ENCODE measurements at regions not wholly inside any gene's neighbourhood (a gene's known extent, or its start where the extent isn't known, plus 50 kb on each side); places are given as distances from the start of the nearest gene placed in this dataset.
"Not testable (repeated sequence)": the region's sequence is repeated elsewhere in the genome, so short reads cannot be mapped to it uniquely, and the experiment has no call there.

DNA sequence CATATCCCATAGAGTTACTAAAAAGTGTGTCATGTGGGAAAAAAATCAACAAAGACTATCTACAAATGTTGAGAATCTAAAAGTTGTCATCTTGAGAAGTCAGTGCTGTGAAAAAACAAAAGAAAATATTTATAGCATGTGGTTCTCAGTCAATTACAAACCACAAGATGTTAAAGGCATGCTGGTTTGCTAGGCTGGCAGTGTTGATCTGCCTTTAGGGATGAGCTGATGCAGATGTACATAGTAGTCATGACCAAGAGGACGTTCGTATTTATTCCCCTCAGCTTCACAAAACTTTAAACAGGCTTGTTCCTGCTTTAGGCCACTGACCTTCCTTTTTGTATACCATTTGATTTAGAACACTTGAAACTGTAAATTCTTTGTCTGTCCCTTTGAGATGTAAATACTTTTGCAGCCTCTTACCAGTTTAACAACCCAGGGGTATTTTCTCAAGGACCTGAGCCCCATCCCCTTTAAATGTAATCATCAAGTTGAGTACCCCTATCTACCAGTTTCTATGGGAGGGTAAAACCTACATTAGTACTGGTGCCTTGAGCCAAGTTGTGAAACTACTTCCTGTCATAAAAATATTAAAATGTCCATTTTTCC is 446.6 kb downstream of the KCNJ18 start:
- no peak for DNase-seq

DNA sequence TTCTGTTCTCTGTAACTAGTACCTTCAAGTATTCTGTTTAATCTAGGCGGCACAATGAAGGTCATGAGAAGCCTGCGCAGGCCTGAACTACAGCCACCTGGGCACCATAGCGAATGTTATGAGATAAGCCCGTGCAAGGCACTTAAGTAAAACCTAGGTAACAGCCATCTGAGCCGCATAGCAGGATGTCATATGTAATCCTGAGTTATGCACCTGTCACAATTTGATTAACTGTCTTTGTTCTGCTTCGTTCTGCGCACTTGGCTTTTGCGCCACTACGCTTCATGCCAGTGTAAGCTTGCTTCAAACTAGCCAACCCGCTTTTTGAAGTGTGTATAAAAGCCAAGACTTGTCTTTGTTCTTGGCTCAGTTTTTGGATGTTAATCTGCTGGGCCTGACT is 449.8 kb downstream of the KCNJ18 start:
- no peak for DNase-seq

- DNase-seq: no peak
Measured at GRCh38 chr17:22145605-22146178, 453.4 kb downstream of the KCNJ18 start.

DNA sequence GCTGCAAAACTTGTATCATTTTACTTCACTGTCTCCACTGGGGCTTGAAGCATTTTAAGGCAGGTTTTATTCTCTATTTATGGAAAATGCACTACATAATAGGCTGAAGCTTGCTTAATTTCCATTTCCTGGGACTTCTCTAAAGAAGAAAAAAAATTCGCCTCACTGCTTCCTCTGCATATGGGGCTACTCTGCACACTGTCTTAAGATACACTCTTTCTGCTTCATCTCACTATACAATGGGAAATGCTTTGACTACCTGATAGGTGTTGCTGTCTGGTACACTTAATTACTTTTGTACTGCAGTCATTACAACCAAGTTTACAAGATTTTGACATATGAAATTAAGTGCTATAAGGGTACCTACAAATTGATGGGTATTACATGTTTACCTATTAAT is 466.0 kb downstream of the KCNJ18 start:
- no peak for DNase-seq

- no peak for DNase-seq
Measured at GRCh38 chr17:22161376-22161775, 469.1 kb downstream of the KCNJ18 start.

GRCh38 chr17:22171631-22172030 is 479.3 kb downstream of the KCNJ18 start:
- DNase-seq: no peak

- DNase-seq: no peak
Measured at GRCh38 chr17:22193113-22193512, 500.8 kb downstream of the KCNJ18 start.

DNA sequence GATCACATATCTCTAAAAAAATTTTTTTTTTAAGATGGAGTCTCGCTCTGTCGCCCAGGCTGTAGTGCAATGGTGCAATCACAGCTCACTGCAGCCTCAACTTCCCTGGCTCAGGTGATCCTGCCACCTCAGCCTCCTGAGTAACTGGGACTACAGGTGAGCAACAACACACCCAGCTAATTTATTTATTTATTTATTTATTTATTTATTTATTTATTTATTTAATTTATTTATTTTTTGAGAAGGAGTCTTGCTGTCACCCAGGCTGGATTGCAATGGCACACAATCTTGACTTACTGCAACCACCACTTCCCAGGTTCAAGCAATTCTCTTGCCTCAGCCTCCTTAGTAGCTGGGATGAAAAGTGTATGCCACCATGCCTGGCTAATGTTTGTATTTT is 507.9 kb downstream of the KCNJ18 start:
- DNase-seq: not testable (repeated sequence)

DNA sequence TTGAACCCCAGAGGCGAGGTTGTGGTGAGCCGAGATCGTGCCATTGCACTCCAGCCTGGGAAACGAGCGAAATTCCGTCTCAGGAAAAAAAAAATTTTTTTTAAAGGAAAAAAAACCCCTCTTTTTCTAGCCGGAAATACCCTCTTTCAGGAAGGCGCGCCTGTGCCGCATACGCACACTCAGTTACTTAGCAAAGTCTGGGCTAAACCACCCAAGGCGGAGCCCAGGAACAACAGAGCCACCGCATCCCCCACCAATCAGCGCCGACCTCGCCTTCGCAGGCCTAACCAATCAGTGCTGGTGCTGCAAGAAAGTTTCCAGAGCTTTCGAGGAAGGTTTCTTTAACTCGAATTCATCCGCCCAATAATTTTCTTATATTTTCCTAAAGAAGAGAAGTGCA is 510.4 kb downstream of the KCNJ18 start:
- no peak for DNase-seq

DNA sequence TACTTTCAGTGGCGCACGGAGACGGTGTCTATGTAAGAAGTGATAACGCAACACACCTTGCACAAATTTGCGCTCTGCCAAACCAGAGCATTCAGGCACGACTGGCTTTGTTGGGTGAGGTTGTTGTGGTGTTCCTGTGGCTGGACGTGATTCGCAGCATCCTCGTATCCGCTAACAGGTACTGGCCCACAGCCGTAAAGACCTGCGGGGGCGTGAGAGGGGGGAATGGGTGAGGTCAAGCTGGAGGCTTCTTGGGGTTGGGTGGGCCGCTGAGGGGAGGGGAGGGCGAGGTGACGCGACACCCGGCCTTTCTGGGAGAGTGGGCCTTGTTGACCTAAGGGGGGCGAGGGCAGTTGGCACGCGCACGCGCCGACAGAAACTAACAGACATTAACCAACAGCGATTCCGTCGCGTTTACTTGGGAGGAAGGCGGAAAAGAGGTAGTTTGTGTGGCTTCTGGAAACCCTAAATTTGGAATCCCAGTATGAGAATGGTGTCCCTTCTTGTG is 510.9 kb downstream of the KCNJ18 start:
- DNase-seq: no peak

- not testable (repeated sequence) for DNase-seq
Measured at GRCh38 chr17:22204076-22204475, 511.8 kb downstream of the KCNJ18 start.

GRCh38 chr17:22210212-22210611 is 517.9 kb downstream of the KCNJ18 start:
- DNase-seq: not testable (repeated sequence)

GRCh38 chr17:22213169-22213568 is 520.8 kb downstream of the KCNJ18 start:
- not testable (repeated sequence) for DNase-seq

- DNase-seq: no peak
Measured at GRCh38 chr17:22217135-22217534, 524.8 kb downstream of the KCNJ18 start.

DNA sequence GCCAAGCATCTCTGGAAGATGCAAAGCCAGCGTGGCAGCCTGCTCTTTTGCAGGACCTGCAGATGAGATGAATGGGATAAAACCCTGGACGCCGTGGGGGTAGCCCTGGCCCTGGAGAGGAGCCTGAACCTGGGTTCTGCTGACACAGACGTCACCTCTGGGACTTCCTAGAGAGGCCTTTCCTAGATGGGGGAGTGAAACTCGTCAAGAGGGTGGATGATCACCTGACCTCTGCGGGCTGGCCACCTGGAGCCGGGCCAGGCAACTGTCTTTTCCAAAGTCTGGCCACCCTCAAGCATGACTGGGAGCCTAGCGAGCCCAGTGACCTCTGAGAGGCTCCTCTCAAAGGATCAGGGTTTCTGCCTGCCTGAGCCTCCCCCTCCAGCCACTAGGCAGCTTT is 529.0 kb downstream of the KCNJ18 start:
- no peak for DNase-seq

DNA sequence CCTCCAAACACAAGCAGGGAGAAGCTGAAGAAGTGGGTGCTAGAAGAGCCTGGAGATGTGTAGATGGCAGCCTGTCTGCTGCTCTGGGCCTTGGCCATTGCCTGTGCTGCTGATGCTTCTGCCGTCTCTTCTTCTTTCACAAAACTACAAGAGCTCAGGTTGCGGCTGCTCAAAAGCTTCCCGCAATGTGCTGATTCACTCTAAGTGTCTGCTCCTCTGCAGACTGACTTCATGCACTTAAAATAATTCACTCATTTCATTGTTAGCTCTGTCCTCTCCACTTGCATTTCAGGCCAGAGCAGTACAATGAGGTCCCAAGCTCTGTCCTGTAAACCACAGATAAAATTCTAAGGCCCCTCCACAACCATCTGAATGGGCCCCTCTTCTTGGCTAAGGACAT is 534.2 kb downstream of the KCNJ18 start:
- DNase-seq: not testable (repeated sequence)

GRCh38 chr17:22226932-22227331 is 534.6 kb downstream of the KCNJ18 start:
- not testable (repeated sequence) for DNase-seq

DNA sequence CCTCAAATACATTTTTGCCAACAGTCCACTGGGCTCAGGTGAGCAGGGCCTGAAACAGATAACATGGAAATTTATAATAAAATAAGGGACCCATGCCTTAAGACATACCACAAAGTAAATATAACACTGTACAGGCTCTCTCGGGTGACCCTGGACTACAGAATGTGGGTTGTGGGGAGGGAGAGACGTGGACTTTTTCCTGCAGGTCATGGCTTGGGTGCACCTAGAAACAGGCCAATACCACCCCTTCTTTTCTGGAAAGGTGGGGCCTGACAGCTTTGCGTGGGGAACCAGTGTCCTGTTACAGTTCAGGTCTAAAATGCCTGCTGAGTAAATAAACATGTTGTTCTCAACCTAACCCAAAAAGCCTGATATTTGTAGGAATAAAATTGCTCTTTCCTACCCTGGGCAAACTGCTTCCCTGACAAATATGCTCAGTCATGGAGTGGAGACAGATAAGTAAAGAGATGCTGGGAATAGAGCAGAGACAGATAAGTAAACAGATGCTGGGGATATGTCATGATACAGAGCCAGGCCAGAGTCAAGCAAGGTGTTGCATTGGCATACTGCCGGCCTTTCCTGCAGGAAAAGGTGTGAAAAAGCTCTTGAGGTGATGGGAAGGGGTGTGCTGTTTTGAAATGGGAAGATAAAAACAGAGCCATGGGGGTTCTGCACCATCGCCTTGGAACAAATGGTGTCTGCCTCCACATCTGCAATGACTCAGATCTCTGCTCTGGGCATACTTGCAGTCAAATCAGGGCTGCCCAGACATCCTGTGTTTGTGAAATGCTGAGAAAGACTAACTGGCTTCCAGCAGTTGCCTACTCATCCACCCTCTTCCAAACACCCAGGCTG is 535.6 kb downstream of the KCNJ18 start:
- not testable (repeated sequence) for DNase-seq

DNA sequence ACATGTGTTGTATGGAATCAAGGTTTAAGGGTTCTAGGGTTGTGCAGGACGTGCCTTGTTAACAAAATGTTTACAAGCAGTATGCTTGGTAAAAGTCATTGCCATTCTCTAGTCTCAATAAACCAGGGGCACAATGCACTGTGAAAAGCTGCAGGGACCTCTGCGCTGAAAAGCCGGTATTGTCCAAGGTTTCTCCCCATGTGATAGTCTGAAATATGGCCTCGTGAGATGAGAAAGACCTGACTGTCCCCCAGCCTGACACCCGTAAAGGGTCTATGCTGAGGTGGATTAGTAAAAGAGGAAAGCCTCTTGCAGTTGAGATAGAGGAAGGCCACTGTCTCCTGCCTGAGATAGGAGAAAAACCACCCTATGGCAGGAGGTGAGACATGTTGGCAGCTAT is 537.5 kb downstream of the KCNJ18 start:
- DNase-seq: not testable (repeated sequence)

GRCh38 chr17:22233382-22233781 is 541.1 kb downstream of the KCNJ18 start:
- DNase-seq: no peak

DNA sequence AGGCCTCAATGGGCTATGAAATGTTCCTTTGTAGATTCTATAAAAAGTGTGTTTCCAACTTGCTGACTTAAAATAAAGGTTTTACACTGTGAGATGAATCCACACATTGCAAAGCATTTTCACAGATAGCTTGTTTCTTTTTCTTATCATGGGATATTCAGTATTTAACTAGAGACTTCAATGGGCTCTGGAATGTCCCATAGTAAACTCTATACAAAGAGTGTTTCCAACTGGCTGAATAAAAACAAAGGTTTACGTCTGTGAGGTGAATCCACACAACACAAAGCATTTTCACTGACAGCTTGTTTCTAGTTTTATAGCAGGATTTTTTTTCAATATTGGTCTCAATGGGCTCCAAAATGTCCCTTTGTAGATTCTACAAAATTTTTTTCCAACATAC is 550.1 kb downstream of the KCNJ18 start:
- no peak for DNase-seq

DNA sequence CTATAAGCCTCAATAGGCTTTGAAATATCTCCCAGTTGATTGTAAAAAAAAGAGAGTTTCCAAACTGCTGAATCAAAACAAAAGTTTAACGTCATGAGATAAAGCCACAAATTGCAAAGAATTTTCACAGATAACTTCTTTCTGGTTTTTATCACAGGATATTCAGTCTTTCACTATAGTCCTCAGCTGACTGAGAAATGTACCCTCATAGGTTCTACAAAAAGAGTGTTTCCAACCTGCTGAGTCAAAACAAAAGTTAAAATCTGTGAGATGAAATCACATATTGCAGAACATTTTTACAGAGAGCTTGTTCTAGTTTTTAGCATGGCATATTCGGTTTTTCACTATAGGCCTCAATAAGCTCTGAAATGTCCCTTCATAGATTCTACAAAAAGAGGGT is 559.2 kb downstream of the KCNJ18 start:
- no peak for DNase-seq

GRCh38 chr17:22253007-22253406 is 560.7 kb downstream of the KCNJ18 start:
- DNase-seq: no peak

GRCh38 chr17:22265807-22266206 is 573.5 kb downstream of the KCNJ18 start:
- no peak for DNase-seq

Measured in stimulated activated CD4-positive, alpha-beta T cell treated with anti-CD3 and anti-CD28 coated beads, Interleukin-2, amount 100 ng/mL, for 48 hours (primary cell).